WTC11 (cell line): ENCODE measurements at regions not wholly inside any gene's neighbourhood (a gene's known extent, or its start where the extent isn't known, plus 50 kb on each side); places are given as distances from the start of the nearest gene placed in this dataset.

Experiments used
- ATAC-seq: fragments of 200-7000 bp; cut with Tn5 transposase; 2 replicates; pipeline ENCODE4 v1.10.0; 2021; ENCODE audit warnings: mild to moderate bottlenecking, moderate library complexity
- CTCF ChIA-PET: fragments of 300-600 bp; sonication (Branson Sonifier 250); formaldehyde crosslinking; loops from one replicate; lab custom pipeline; 2021; ENCODE audit warnings: antibody characterized with exemption; lab: Charles Lee
- POLR2A ChIA-PET: fragments of 350-600 bp; sonication (Branson Sonifier 250); formaldehyde crosslinking; loops from one replicate; lab custom pipeline; 2021; ENCODE audit warnings: antibody characterized with exemption; lab: Charles Lee
- DNase-seq: peaks from one replicate; pipeline ENCODE4 v3.0.0; 2021; ENCODE audit warnings: low spot score
- H3K27ac Mint-ChIP-seq: 2 replicates; pipeline ENCODE4 v1.8.0; 2021; ENCODE audit warnings: mixed read lengths
- H3K27me3 Mint-ChIP-seq: 2 replicates; pipeline ENCODE4 v1.8.0; 2021; ENCODE audit warnings: low read depth, mild to moderate bottlenecking, moderate library complexity, mixed read lengths
- H3K36me3 Mint-ChIP-seq: 2 replicates; pipeline ENCODE4 v1.8.0; 2021; ENCODE audit warnings: mixed read lengths
- H3K4me1 Mint-ChIP-seq: 2 replicates; pipeline ENCODE4 v1.8.0; 2022; ENCODE audit warnings: mixed read lengths
- H3K4me3 Mint-ChIP-seq: 2 replicates; pipeline ENCODE4 v1.8.0; 2021; ENCODE audit warnings: mild to moderate bottlenecking, moderate library complexity, mixed read lengths
- H3K9me3 Mint-ChIP-seq: 2 replicates; pipeline ENCODE4 v1.8.0; 2021; ENCODE audit warnings: mixed read lengths
- ATF1 ChIP-seq: sonication (generic); formaldehyde crosslinking; IDR thresholded peaks from 2 replicates; pipeline ENCODE4 v1.8.1; 2023; ENCODE audit warnings: mild to moderate bottlenecking, moderate library complexity, missing genetic modification reagents
- CDX4 ChIP-seq: fragments of 250-450 bp; sonication (Bioruptor Pico); IDR thresholded peaks from 2 replicates; pipeline ENCODE4 v1.9.0; 2021; ENCODE audit warnings: moderate library complexity, mild to moderate bottlenecking, inconsistent platforms, borderline replicate concordance
- CTCF ChIP-seq: fragments of 200-600 bp; IDR thresholded peaks from 2 replicates; pipeline ENCODE4 v1.8.0; 2022; ENCODE audit warnings: antibody characterized with exemption
- ERG ChIP-seq: fragments of 250-450 bp; sonication (Bioruptor Pico); IDR thresholded peaks from 2 replicates; pipeline ENCODE4 v1.8.0; 2021; ENCODE audit warnings: mild to moderate bottlenecking
- FOXP4 ChIP-seq: sonication (generic); formaldehyde crosslinking; IDR thresholded peaks from 2 replicates; pipeline ENCODE4 v1.8.0; 2022; ENCODE audit warnings: mild to moderate bottlenecking, missing genetic modification reagents
- KAT7 ChIP-seq: sonication (generic); formaldehyde crosslinking; IDR thresholded peaks from 2 replicates; pipeline ENCODE4 v1.8.1; 2023; ENCODE audit warnings: missing genetic modification reagents, mild to moderate bottlenecking, borderline replicate concordance
- MAX ChIP-seq: sonication (generic); formaldehyde crosslinking; IDR thresholded peaks from 2 replicates; pipeline ENCODE4 v1.8.0; 2022; ENCODE audit warnings: mild to moderate bottlenecking, missing genetic modification reagents
- MLX ChIP-seq: sonication (generic); formaldehyde crosslinking; IDR thresholded peaks from 2 replicates; pipeline ENCODE4 v1.8.1; 2023; ENCODE audit warnings: mild to moderate bottlenecking, missing genetic modification reagents, moderate library complexity
- MYBL2 ChIP-seq: sonication (generic); formaldehyde crosslinking; IDR thresholded peaks from 2 replicates; pipeline ENCODE4 v1.8.1; 2023; ENCODE audit warnings: mild to moderate bottlenecking, moderate library complexity, missing genetic modification reagents
- NR1H2 ChIP-seq: sonication (generic); formaldehyde crosslinking; IDR thresholded peaks from 2 replicates; pipeline ENCODE4 v1.9.0; 2021; ENCODE audit warnings: mild to moderate bottlenecking, moderate library complexity, missing genetic modification reagents
- NR3C1 ChIP-seq: sonication (generic); formaldehyde crosslinking; conservative IDR thresholded peaks from 2 replicates; pipeline ENCODE4 v1.8.1; 2023; ENCODE audit warnings: low read depth, mild to moderate bottlenecking, missing genetic modification reagents
- SOX15 ChIP-seq: fragments of 250-450 bp; sonication (Bioruptor Pico); IDR thresholded peaks from 2 replicates; pipeline ENCODE4 v1.9.0; 2021; ENCODE audit warnings: mild to moderate bottlenecking
- STAT6 ChIP-seq: sonication (generic); formaldehyde crosslinking; conservative IDR thresholded peaks from 2 replicates; pipeline ENCODE4 v1.8.1; 2023; ENCODE audit warnings: mild to moderate bottlenecking, low read depth, missing genetic modification reagents, moderate library complexity
- USF1 ChIP-seq: sonication (generic); formaldehyde crosslinking; IDR thresholded peaks from 2 replicates; pipeline ENCODE4 v1.8.0; 2022; ENCODE audit warnings: mild to moderate bottlenecking, missing genetic modification reagents
- ZBTB21 ChIP-seq: sonication (generic); formaldehyde crosslinking; IDR thresholded peaks from 2 replicates; pipeline ENCODE4 v1.8.1; 2023; ENCODE audit warnings: mild to moderate bottlenecking, missing genetic modification reagents, borderline replicate concordance
- ZNF396 ChIP-seq: fragments of 250-450 bp; sonication (Bioruptor Pico); IDR thresholded peaks from 2 replicates; pipeline ENCODE4 v1.8.0; 2021; ENCODE audit warnings: mild to moderate bottlenecking, moderate library complexity, borderline replicate concordance
- ZNF532 ChIP-seq: fragments of 250-450 bp; sonication (Bioruptor Pico); IDR thresholded peaks from 2 replicates; pipeline ENCODE4 v1.9.0; 2021; ENCODE audit warnings: mild to moderate bottlenecking, borderline replicate concordance

- TF ChIP-seq ZNF532 = no peak
- no peak for TF ChIP-seq STAT6 (CRISPR knock-in tag)
- TF ChIP-seq NR3C1 = no peak
- TF ChIP-seq, all 79 proteins: peak for 0
Measured at GRCh38 chr6:26300043-26300331, 65.0 kb upstream of the BTN3A2 start (continued).

- DNase-seq = no peak
- no peaks in the 10 kb centered on the region for H3K4me1 Mint-ChIP-seq
- peaks cover 5% of the 10 kb centered on the region for H3K9me3 Mint-ChIP-seq
- H3K36me3 Mint-ChIP-seq = no peaks in the 10 kb centered on the region
- ChIA-PET POLR2A (no interaction called here), CTCF (no interaction called here)
- H3K27me3 Mint-ChIP-seq = no peaks in the 10 kb centered on the region
- H3K4me3 Mint-ChIP-seq = peak overlapping the region; percentile 29; the same call in 1 of the 2 replicates
- no peak overlapping the region for H3K27ac Mint-ChIP-seq
- ATAC-seq = no peak
- TF ChIP-seq CTCF (no peak), ZBTB21 (CRISPR knock-in tag) (no peak), USF1 (no peak), MAX (CRISPR knock-in tag) (no peak)
Measured at GRCh38 chr6:26300359-26300758, 64.6 kb upstream of the BTN3A2 start.

- DNase-seq = no peak
- Mint-ChIP-seq H3K4me3 (peak overlapping the region; percentile 29; the same call in 1 of the 2 replicates), H3K36me3 (no peaks in the 10 kb centered on the region), H3K9me3 (peaks cover 5% of the 10 kb centered on the region), H3K27me3 (no peaks in the 10 kb centered on the region), H3K27ac (no peak overlapping the region), H3K4me1 (peaks cover 4% of the 10 kb centered on the region)
- POLR2A ChIA-PET = no interaction called here
- ATAC-seq = no peak
- CTCF ChIA-PET = no interaction called here
- no peak for TF ChIP-seq KAT7
- no peak for TF ChIP-seq FOXP4 (CRISPR knock-in tag)
- TF ChIP-seq ERG (CRISPR knock-in tag) = no peak
- no peak for TF ChIP-seq ZNF396 (CRISPR knock-in tag)
- TF ChIP-seq MAX (CRISPR knock-in tag) = no peak
- no peak for TF ChIP-seq CDX4 (CRISPR knock-in tag)
- no peak for TF ChIP-seq NR1H2 (CRISPR knock-in tag)
- TF ChIP-seq MYBL2 (CRISPR knock-in tag) = no peak
- TF ChIP-seq MLX (CRISPR knock-in tag) = no peak
- no peak for TF ChIP-seq NR3C1
- no peak for TF ChIP-seq USF1
- TF ChIP-seq SOX15 (CRISPR knock-in tag) = no peak
- no peak for TF ChIP-seq ATF1 (CRISPR knock-in tag)
Measured at GRCh38 chr6:26300828-26301227, 64.2 kb upstream of the BTN3A2 start.
